ENCODE measurements at regions not wholly inside any gene's neighbourhood (a gene's known extent, or its start where the extent isn't known, plus 50 kb on each side); places are given as distances from the start of the nearest gene placed in this dataset.

GRCh38 chr20:18977441-18977840 is 163.9 kb downstream of the SCP2D1 start:
- Histone ChIP-seq H3K79me2 (ENCODE audit: insufficient read depth, low read length) (no peaks in the 10 kb centered on the region), H3K9me3 (ENCODE audit: low read depth, low read length) (no peaks in the 10 kb centered on the region), H3K36me3 (ENCODE audit: insufficient read depth, low read length) (no peaks in the 10 kb centered on the region), H4K20me1 (ENCODE audit: insufficient read depth, low read length) (no peaks in the 10 kb centered on the region), H3K4me2 (ENCODE audit: insufficient read depth, low read length) (no peak overlapping the region), H3K4me1 (ENCODE audit: insufficient read depth, low read length) (no peaks in the 10 kb centered on the region), H3K4me3 (ENCODE audit: insufficient read depth, low read length) (no peak overlapping the region), H2AFZ (ENCODE audit: low read length) (no peak overlapping the region), H3K27me3 (ENCODE audit: insufficient read depth, low read length) (no peaks in the 10 kb centered on the region), H3K27ac (ENCODE audit: low read depth, low read length) (no peak overlapping the region)
- TF ChIP-seq CTCF (IDR thresholded peaks at IDR 0.05; ENCODE audit: extremely low read depth, low read depth, low read length) = no peak
- no peak for DNase-seq (ENCODE audit: insufficient read length, low spot score, missing footprints)

GRCh38 chr20:18978311-18978710 is 164.7 kb downstream of the SCP2D1 start:
- Histone ChIP-seq H3K4me1 (ENCODE audit: insufficient read depth, low read length) (no peaks in the 10 kb centered on the region), H3K79me2 (ENCODE audit: insufficient read depth, low read length) (no peaks in the 10 kb centered on the region), H3K4me2 (ENCODE audit: insufficient read depth, low read length) (no peak overlapping the region), H2AFZ (ENCODE audit: low read length) (no peak overlapping the region), H3K4me3 (ENCODE audit: insufficient read depth, low read length) (no peak overlapping the region), H4K20me1 (ENCODE audit: insufficient read depth, low read length) (no peaks in the 10 kb centered on the region), H3K36me3 (ENCODE audit: insufficient read depth, low read length) (no peaks in the 10 kb centered on the region), H3K9me3 (ENCODE audit: low read depth, low read length) (no peaks in the 10 kb centered on the region), H3K27me3 (ENCODE audit: insufficient read depth, low read length) (no peaks in the 10 kb centered on the region), H3K27ac (ENCODE audit: low read depth, low read length) (no peak overlapping the region)
- TF ChIP-seq CTCF (IDR thresholded peaks at IDR 0.05; ENCODE audit: extremely low read depth, low read depth, low read length) = no peak
- no peak for DNase-seq (ENCODE audit: insufficient read length, low spot score, missing footprints)

GRCh38 chr20:18979132-18979531 is 165.5 kb downstream of the SCP2D1 start:
- Histone ChIP-seq H3K4me3 (ENCODE audit: insufficient read depth, low read length) (no peak overlapping the region), H3K79me2 (ENCODE audit: insufficient read depth, low read length) (no peaks in the 10 kb centered on the region), H2AFZ (ENCODE audit: low read length) (no peak overlapping the region), H3K27ac (ENCODE audit: low read depth, low read length) (no peak overlapping the region), H3K4me1 (ENCODE audit: insufficient read depth, low read length) (no peaks in the 10 kb centered on the region), H3K9me3 (ENCODE audit: low read depth, low read length) (no peaks in the 10 kb centered on the region), H3K4me2 (ENCODE audit: insufficient read depth, low read length) (no peak overlapping the region), H3K36me3 (ENCODE audit: insufficient read depth, low read length) (no peaks in the 10 kb centered on the region), H4K20me1 (ENCODE audit: insufficient read depth, low read length) (no peaks in the 10 kb centered on the region), H3K27me3 (ENCODE audit: insufficient read depth, low read length) (no peaks in the 10 kb centered on the region)
- no peak for DNase-seq (ENCODE audit: insufficient read length, low spot score, missing footprints)
- no peak for TF ChIP-seq CTCF (IDR thresholded peaks at IDR 0.05; ENCODE audit: extremely low read depth, low read depth, low read length)

- H3K4me1 ChIP-seq (ENCODE audit: insufficient read depth, low read length) = no peaks in the 10 kb centered on the region
- no peaks in the 10 kb centered on the region for H3K9me3 ChIP-seq (ENCODE audit: low read depth, low read length)
- H3K4me2 ChIP-seq (ENCODE audit: insufficient read depth, low read length) = no peak overlapping the region
- H2AFZ ChIP-seq (ENCODE audit: low read length) = no peak overlapping the region
- TF ChIP-seq CTCF (IDR thresholded peaks at IDR 0.05; ENCODE audit: extremely low read depth, low read depth, low read length) = no peak
- H3K36me3 ChIP-seq (ENCODE audit: insufficient read depth, low read length) = no peaks in the 10 kb centered on the region
- no peak overlapping the region for H3K27ac ChIP-seq (ENCODE audit: low read depth, low read length)
- H3K79me2 ChIP-seq (ENCODE audit: insufficient read depth, low read length) = no peaks in the 10 kb centered on the region
- no peaks in the 10 kb centered on the region for H4K20me1 ChIP-seq (ENCODE audit: insufficient read depth, low read length)
- DNase-seq (ENCODE audit: insufficient read length, low spot score, missing footprints) = no peak
- H3K27me3 ChIP-seq (ENCODE audit: insufficient read depth, low read length) = no peaks in the 10 kb centered on the region
- H3K4me3 ChIP-seq (ENCODE audit: insufficient read depth, low read length) = no peak overlapping the region
These were observed 168.5 kb downstream of the SCP2D1 start for GRCh38 chr20:18981962-18982539.
